ENCODE measurements at regions not wholly inside any gene's neighbourhood (a gene's known extent, or its start where the extent isn't known, plus 50 kb on each side); places are given as distances from the start of the nearest gene placed in this dataset.
"Not testable (repeated sequence)": the region's sequence is repeated elsewhere in the genome, so short reads cannot be mapped to it uniquely, and the experiment has no call there.

- no peak for FAIRE-seq
- DNase-seq (ENCODE audit: insufficient read length), result no peak
- TF ChIP-seq POLR2AphosphoS5 (IDR thresholded peaks at IDR 0.05; ENCODE audit: low read depth, low read length) (no peak), POLR2A (IDR thresholded peaks at IDR 0.05; ENCODE audit: low read depth, low read length) (no peak), TAF1 (IDR thresholded peaks at IDR 0.05; ENCODE audit: borderline replicate concordance, low read depth, low read length) (no peak)
Observed at GRCh38 chr5:101534491-101535110, 631.5 kb upstream of the ST8SIA4 start.

DNA sequence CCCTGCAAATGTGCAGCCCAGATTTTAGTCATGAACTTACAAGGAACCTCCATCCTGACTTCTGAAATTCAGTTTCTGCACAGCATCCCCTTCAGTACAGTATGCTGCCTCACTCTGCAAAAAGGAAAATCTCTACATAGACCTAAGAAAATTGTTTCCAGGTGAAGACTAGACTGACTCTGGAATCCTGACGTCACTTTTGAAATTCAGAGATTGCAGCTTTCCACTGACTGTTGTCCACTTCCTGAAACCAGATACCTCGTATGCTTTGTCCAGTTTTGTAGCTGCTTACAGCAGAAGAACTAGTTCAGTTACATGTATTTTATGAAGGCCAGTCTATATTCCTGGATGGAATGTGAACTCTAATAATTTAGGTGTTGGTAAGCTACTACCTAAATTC lies 629.3 kb upstream of the ST8SIA4 start:
- DNase-seq (ENCODE audit: insufficient read length), result no peak

GRCh38 chr5:101531026-101531425 lies 627.9 kb upstream of the ST8SIA4 start:
- FAIRE-seq (no peak), DNase-seq (ENCODE audit: insufficient read length) (no peak)
- TF ChIP-seq POLR2A (IDR thresholded peaks at IDR 0.05; ENCODE audit: low read depth, low read length) (no peak), POLR2AphosphoS5 (IDR thresholded peaks at IDR 0.05; ENCODE audit: low read depth, low read length) (no peak), TAF1 (IDR thresholded peaks at IDR 0.05; ENCODE audit: borderline replicate concordance, low read depth, low read length) (no peak)

More for the DNA sequence above, 629.3 kb upstream of the ST8SIA4 start:
- no peak for FAIRE-seq
- TF ChIP-seq POLR2A (IDR thresholded peaks at IDR 0.05; ENCODE audit: low read depth, low read length) (no peak), TAF1 (IDR thresholded peaks at IDR 0.05; ENCODE audit: borderline replicate concordance, low read depth, low read length) (no peak), POLR2AphosphoS5 (IDR thresholded peaks at IDR 0.05; ENCODE audit: low read depth, low read length) (no peak)

DNA sequence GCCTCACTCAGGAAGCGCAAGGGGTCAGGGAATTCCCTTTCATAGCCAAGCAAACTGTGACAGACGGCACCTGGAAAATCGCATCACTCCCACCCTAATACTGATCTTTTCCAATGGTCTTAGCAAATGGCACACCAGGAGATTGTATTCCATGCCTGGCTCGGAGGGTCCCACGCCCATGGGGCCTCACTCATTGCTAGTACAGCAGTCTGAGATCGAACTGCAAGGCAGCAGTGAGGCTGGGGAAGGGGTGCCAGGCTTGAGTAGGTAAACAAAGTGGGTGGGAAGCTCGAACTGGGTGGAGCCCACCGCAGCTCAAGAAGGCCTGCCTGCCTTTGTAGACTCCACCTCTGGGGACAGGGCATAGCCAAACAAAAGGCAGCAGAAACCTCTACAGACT lies 626.0 kb upstream of the ST8SIA4 start:
- not testable (repeated sequence) for FAIRE-seq; DNase-seq (ENCODE audit: insufficient read length)

DNA sequence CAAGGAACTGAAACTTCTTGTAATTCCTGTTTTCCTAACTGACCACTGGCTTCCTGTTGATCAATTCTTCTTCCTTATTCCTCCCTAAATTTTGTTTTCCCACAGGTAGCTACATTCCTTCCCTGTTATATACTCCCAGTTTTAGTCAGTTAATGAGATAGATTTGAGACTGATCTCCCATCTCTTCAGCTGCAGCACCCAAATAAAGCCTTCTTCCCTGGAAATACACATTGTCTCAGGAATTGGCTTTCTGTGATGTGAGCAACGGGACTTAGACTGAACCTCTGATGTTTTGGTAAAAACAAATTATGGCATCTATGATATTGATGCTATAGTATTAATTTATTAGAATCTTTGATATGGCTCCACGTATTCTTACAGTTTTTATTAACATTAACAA lies 617.3 kb upstream of the ST8SIA4 start:
- no peak for DNase-seq (ENCODE audit: insufficient read length)
- no peak for FAIRE-seq
- TF ChIP-seq POLR2AphosphoS5 (IDR thresholded peaks at IDR 0.05; ENCODE audit: low read depth, low read length) (no peak), TAF1 (IDR thresholded peaks at IDR 0.05; ENCODE audit: borderline replicate concordance, low read depth, low read length) (no peak), POLR2A (IDR thresholded peaks at IDR 0.05; ENCODE audit: low read depth, low read length) (no peak)

- FAIRE-seq, result no peak
- DNase-seq (ENCODE audit: insufficient read length), result no peak
- TF ChIP-seq TAF1 (IDR thresholded peaks at IDR 0.05; ENCODE audit: borderline replicate concordance, low read depth, low read length) (no peak), POLR2AphosphoS5 (IDR thresholded peaks at IDR 0.05; ENCODE audit: low read depth, low read length) (no peak)
Observed at GRCh38 chr5:101517795-101518194, 614.7 kb upstream of the ST8SIA4 start.

GRCh38 chr5:101515721-101516120 lies 612.6 kb upstream of the ST8SIA4 start:
- FAIRE-seq, result no peak
- DNase-seq (ENCODE audit: insufficient read length), result no peak
- TF ChIP-seq POLR2A (IDR thresholded peaks at IDR 0.05; ENCODE audit: low read depth, low read length) (no peak), TAF1 (IDR thresholded peaks at IDR 0.05; ENCODE audit: borderline replicate concordance, low read depth, low read length) (no peak)

DNA sequence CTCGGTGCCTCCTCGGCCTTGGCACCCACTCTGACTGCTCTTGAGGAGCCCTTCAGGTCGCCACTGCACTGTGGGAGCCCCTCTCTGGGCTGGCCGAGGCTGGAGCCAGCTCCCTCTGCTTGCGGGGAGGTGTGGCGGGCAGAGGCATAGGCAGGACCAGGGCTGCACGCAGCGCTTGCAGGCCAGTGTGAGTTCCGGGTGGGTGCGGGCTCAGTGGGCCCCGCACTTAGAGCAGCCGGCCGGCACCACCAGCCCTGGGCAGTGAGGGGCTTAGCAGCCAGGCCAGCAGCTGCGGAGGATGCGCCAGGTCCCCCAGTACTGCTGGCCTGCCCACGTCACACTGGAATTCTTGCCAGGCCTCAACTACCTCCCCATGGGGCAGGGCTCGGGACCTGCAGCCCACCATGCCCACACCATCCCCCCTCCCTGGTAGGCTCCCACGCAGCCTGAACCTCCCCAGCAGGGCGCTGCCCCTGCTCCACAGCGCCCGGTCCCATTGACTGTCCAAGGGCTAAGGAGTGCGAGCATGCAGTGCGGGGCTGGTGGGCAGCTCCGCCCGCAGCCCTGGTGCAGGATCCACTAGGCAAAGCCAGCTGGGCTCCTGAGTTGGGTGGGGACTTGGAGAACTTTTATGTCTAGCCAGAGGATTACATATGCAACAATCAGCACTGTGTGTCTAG lies 602.9 kb upstream of the ST8SIA4 start:
- no peak for DNase-seq (ENCODE audit: insufficient read length)
- FAIRE-seq, result no peak
- TF ChIP-seq POLR2A (IDR thresholded peaks at IDR 0.05; ENCODE audit: low read depth, low read length) (no peak), TAF1 (IDR thresholded peaks at IDR 0.05; ENCODE audit: borderline replicate concordance, low read depth, low read length) (no peak), POLR2AphosphoS5 (IDR thresholded peaks at IDR 0.05; ENCODE audit: low read depth, low read length) (no peak)

DNA sequence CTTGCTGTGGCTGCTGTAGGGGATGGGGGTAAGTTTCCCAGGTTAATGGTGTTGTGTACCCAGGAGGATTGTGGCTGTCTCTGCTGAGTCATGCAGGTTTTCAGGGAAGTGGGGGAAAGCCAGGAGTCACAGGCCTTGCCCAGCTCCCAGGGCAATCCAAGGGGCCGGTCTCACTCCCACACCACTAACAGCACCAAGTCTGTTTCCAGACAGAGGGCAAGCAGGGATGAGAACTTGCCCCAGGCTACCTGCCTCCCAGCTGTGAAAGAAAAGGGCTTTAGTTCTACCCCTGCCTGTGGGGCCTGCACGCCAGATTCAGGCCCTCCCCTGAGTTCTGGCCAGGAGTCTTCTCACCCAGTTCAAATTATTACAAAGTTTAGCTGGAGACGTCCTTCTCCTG lies 579.8 kb upstream of the ST8SIA4 start:
- FAIRE-seq (no peak), DNase-seq (ENCODE audit: insufficient read length) (no peak)
- TF ChIP-seq POLR2A (IDR thresholded peaks at IDR 0.05; ENCODE audit: low read depth, low read length) (no peak), TAF1 (IDR thresholded peaks at IDR 0.05; ENCODE audit: borderline replicate concordance, low read depth, low read length) (no peak), POLR2AphosphoS5 (IDR thresholded peaks at IDR 0.05; ENCODE audit: low read depth, low read length) (no peak)

GRCh38 chr5:101473483-101473882 lies 570.4 kb upstream of the ST8SIA4 start:
- TF ChIP-seq POLR2AphosphoS5 (IDR thresholded peaks at IDR 0.05; ENCODE audit: low read depth, low read length) (no peak), TAF1 (IDR thresholded peaks at IDR 0.05; ENCODE audit: borderline replicate concordance, low read depth, low read length) (no peak), POLR2A (IDR thresholded peaks at IDR 0.05; ENCODE audit: low read depth, low read length) (no peak)
- FAIRE-seq (no peak), DNase-seq (ENCODE audit: insufficient read length) (no peak)

- no peak for TF ChIP-seq POLR2A (IDR thresholded peaks at IDR 0.05; ENCODE audit: low read depth, low read length)
- no peak for TF ChIP-seq TAF1 (IDR thresholded peaks at IDR 0.05; ENCODE audit: borderline replicate concordance, low read depth, low read length)
- no peak for TF ChIP-seq POLR2AphosphoS5 (IDR thresholded peaks at IDR 0.05; ENCODE audit: low read depth, low read length)
- DNase-seq (ENCODE audit: insufficient read length), result no peak
- no peak for FAIRE-seq
Observed at GRCh38 chr5:101461455-101461854, 558.4 kb upstream of the ST8SIA4 start.

GRCh38 chr5:101458587-101458986 lies 555.5 kb upstream of the ST8SIA4 start:
- FAIRE-seq (no peak), DNase-seq (ENCODE audit: insufficient read length) (no peak)
- TF ChIP-seq POLR2AphosphoS5 (IDR thresholded peaks at IDR 0.05; ENCODE audit: low read depth, low read length) (no peak), POLR2A (IDR thresholded peaks at IDR 0.05; ENCODE audit: low read depth, low read length) (no peak), TAF1 (IDR thresholded peaks at IDR 0.05; ENCODE audit: borderline replicate concordance, low read depth, low read length) (no peak)
